IMR-90 (cell line): ENCODE measurements at regions not wholly inside any gene's neighbourhood (a gene's known extent, or its start where the extent isn't known, plus 50 kb on each side); places are given as distances from the start of the nearest gene placed in this dataset.

Experiments
- ATAC-seq: fragments of 200-7000 bp; cut with Tn5 transposase; 2 replicates; pipeline ENCODE4 v1.9.1; 2020; ENCODE audit warnings: low read depth, mild to moderate bottlenecking, moderate library complexity
- BruUV-seq: library from RNA; stranded (reverse); fragments of 400-500 nt; replicated peaks from 2 replicates; lab custom pipeline; 2021; lab: Mats Ljungman, UMichigan
- CTCF ChIA-PET: fragments of 300-600 bp; formaldehyde crosslinking; extraction: SDS; loops from one replicate; lab custom pipeline; 2021; ENCODE audit warnings: antibody characterized with exemption; lab: Yijun Ruan, JAX
- POLR2A ChIA-PET: fragments of 300-600 bp; sonication (Branson Sonifier 250); formaldehyde crosslinking; loops from one replicate; lab custom pipeline; 2022; ENCODE audit warnings: antibody characterized with exemption; ENCODE audit not compliant: unreplicated experiment; lab: Charles Lee
- DNase-seq: peaks from one replicate; pipeline ENCODE4 v3.0.0; 2013
- H2AFZ ChIP-seq: replicated peaks from 2 replicates; pipeline ENCODE3; 2013; ENCODE audit warnings: low read length, mild to moderate bottlenecking; ENCODE audit not compliant: poor library complexity
- H2AK5ac ChIP-seq: 2 replicates; pipeline ENCODE4 v1.6.1; 2013; ENCODE audit warnings: low read depth, low read length, inconsistent platforms
- H2AK9ac ChIP-seq: replicated peaks from 2 replicates; pipeline ENCODE3; 2013; ENCODE audit warnings: mild to moderate bottlenecking, low read depth, low read length, moderate library complexity; ENCODE audit not compliant: poor library complexity
- H2BK120ac ChIP-seq: 2 replicates; pipeline ENCODE4 v1.6.1; 2013; ENCODE audit warnings: low read depth, low read length, inconsistent platforms
- H2BK15ac ChIP-seq: 3 replicates; pipeline ENCODE4 v1.6.1; 2013; ENCODE audit warnings: low read depth, low read length, inconsistent platforms
- H2BK20ac ChIP-seq: 2 replicates; pipeline ENCODE4 v1.6.1; 2013; ENCODE audit warnings: low read depth, mild to moderate bottlenecking, inconsistent platforms, low read length, moderate library complexity
- H2BK5ac ChIP-seq: 2 replicates; pipeline ENCODE4 v1.6.1; 2013; ENCODE audit warnings: mild to moderate bottlenecking, low read depth, low read length, inconsistent platforms; ENCODE audit not compliant: poor library complexity, severe bottlenecking
- H3K14ac ChIP-seq: replicated peaks from 2 replicates; pipeline ENCODE4 v1.6.1; 2013; ENCODE audit warnings: low read depth, low read length, inconsistent platforms
- H3K18ac ChIP-seq: 2 replicates; pipeline ENCODE4 v1.6.1; 2013; ENCODE audit warnings: low read depth, low read length, control low read depth
- H3K23ac ChIP-seq: 2 replicates; pipeline ENCODE4 v1.6.1; 2013; ENCODE audit warnings: low read depth, low read length, inconsistent platforms
- H3K27ac ChIP-seq: 2 replicates; pipeline ENCODE4 v1.5.1; 2013; ENCODE audit warnings: mild to moderate bottlenecking, control low read depth, low read length; ENCODE audit not compliant: insufficient read depth
- H3K27me3 ChIP-seq: 2 replicates; pipeline ENCODE4 v1.6.1; 2013; ENCODE audit warnings: low read length; ENCODE audit not compliant: control insufficient read depth, insufficient read depth
- H3K36me3 ChIP-seq: 2 replicates; pipeline ENCODE4 v1.6.1; 2013; ENCODE audit warnings: low read length, mixed read lengths; ENCODE audit not compliant: control insufficient read depth, insufficient read depth
- H3K4ac ChIP-seq: 2 replicates; pipeline ENCODE4 v1.6.1; 2013; ENCODE audit warnings: low read depth, low read length, inconsistent platforms
- H3K4me1 ChIP-seq: 2 replicates; pipeline ENCODE4 v1.6.1; 2013; ENCODE audit warnings: low read length, mixed read lengths; ENCODE audit not compliant: control insufficient read depth, insufficient read depth
- H3K4me2 ChIP-seq: 2 replicates; pipeline ENCODE4 v1.6.1; 2013; ENCODE audit warnings: low read depth, mild to moderate bottlenecking, control low read depth, low read length, moderate library complexity
- H3K4me3 ChIP-seq: 2 replicates; pipeline ENCODE4 v1.5.1; 2013; ENCODE audit warnings: low read depth, mild to moderate bottlenecking, control low read depth, low read length, moderate library complexity; ENCODE audit not compliant: insufficient read depth
- H3K56ac ChIP-seq: 2 replicates; pipeline ENCODE4 v1.6.1; 2013; ENCODE audit warnings: low read length, inconsistent platforms; ENCODE audit not compliant: insufficient read depth; ENCODE audit errors: extremely low read depth
- H3K79me1 ChIP-seq, 2 experiments: 2 replicates each; pipeline ENCODE4 v1.6.1; 2013; ENCODE audit warnings: low read length in 2 of 2, inconsistent platforms in 1 of 2, low read depth in 1 of 2
- H3K9ac ChIP-seq: 2 replicates; pipeline ENCODE4 v1.6.1; 2013; ENCODE audit warnings: low read depth, low read length, control low read depth
- H3K9me1 ChIP-seq: 2 replicates; pipeline ENCODE4 v1.6.1; 2013; ENCODE audit warnings: low read length, inconsistent platforms; ENCODE audit not compliant: insufficient read depth
- H3K9me3 ChIP-seq: 2 replicates; pipeline ENCODE4 v1.6.1; 2013; ENCODE audit warnings: low read length; ENCODE audit not compliant: control insufficient read depth, insufficient read depth
- H4K20me1 ChIP-seq: 2 replicates; pipeline ENCODE4 v1.6.1; 2013; ENCODE audit warnings: low read length, inconsistent platforms; ENCODE audit not compliant: insufficient read depth
- H4K5ac ChIP-seq: 2 replicates; pipeline ENCODE4 v1.6.1; 2013; ENCODE audit warnings: mild to moderate bottlenecking, low read depth, low read length, control low read depth
- H4K8ac ChIP-seq, 2 experiments: 2 replicates each; pipeline ENCODE4 v1.6.1; 2013; ENCODE audit warnings: low read depth in 2 of 2, low read length in 2 of 2, control low read depth in 1 of 2, inconsistent platforms in 1 of 2
- H4K91ac ChIP-seq: 2 replicates; pipeline ENCODE4 v1.6.1; 2013; ENCODE audit warnings: low read depth, low read length, inconsistent platforms; ENCODE audit not compliant: insufficient read depth
- MAFK ChIP-seq: IDR thresholded peaks from 2 replicates; pipeline ENCODE4 v1.6.1; 2012; ENCODE audit warnings: low read depth, low read length, improper control_type of control experiment
- MAZ ChIP-seq: IDR thresholded peaks from 2 replicates; pipeline ENCODE4 v1.6.1; 2012; ENCODE audit warnings: low read depth, mild to moderate bottlenecking, low read length, improper control_type of control experiment, moderate library complexity, borderline replicate concordance
- MXI1 ChIP-seq: IDR thresholded peaks from 2 replicates; pipeline ENCODE4 v1.6.1; 2012; ENCODE audit warnings: low read depth, mild to moderate bottlenecking, low read length, moderate library complexity, borderline replicate concordance
- RAD21 ChIP-seq: IDR thresholded peaks from 2 replicates; pipeline ENCODE4 v1.6.1; 2012; ENCODE audit warnings: low read length, improper control_type of control experiment
- WGBS, 2 experiments: methylation state at CpG; one replicate each; pipeline versions ENCODE4 v1.1.5 to v1.1.7; 2013; ENCODE audit warnings: missing lambda C conversion rate in 2 of 2; ENCODE audit not compliant: insufficient read length in 1 of 2; ENCODE audit errors: extremely low coverage in 2 of 2; 5-methylcytosine and 5-hydroxymethylcytosine counted together
- dilution Hi-C: fragments of 300-500 bp; cut with HindIII; formaldehyde crosslinking; loops from one replicate; pipeline ENCODE4 v1.14.3; 2018; ENCODE audit warnings: low sequenced_read_pairs; ENCODE audit not compliant: unreplicated experiment
- in situ Hi-C: fragments of 300-500 bp; cut with MboI; formaldehyde crosslinking; loops from 3 replicates; pipeline ENCODE4 v1.14.3; 2019; ENCODE audit warnings: low sequenced_read_pairs, inconsistent platforms, mixed read lengths
- intact Hi-C: fragments of 100-400 bp; cut with micrococcal nuclease; formaldehyde crosslinking; loops from 2 replicates; pipeline ENCODE4 v1.10.0; 2022
- TF ChIP-seq, protein P1 (sequence below): fragments of 150-350 bp; IDR thresholded peaks from 2 replicates; pipeline ENCODE4 v1.6.1; 2017; ENCODE audit warnings: mild to moderate bottlenecking, antibody characterized with exemption, low read length, low read depth
- TF ChIP-seq, protein P2 (sequence below): fragments of 150-350 bp; IDR thresholded peaks from 2 replicates; pipeline ENCODE4 v1.6.1; 2016; ENCODE audit warnings: low read depth, mild to moderate bottlenecking, low read length, moderate library complexity, borderline replicate concordance

DNA sequence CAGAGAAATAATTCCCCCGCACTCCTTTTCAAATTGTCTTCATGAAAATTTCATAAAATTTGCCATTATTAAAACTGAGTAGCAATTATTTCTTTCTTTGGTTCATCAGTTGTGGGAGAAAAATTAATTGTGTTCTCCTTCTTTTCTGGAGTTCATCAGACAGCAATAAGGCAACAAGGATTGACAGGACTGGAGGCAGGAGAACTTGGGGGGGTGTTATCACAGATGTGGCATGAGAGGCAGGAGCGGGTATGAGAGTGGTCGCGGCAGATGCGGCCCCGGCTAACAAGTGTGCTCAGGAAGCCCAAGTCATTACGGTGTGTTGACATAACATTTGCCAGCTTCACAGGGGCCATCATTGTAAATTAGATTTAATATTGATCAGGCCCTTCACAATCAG, 306.6 kb upstream of the TMPO start:
- ChIA-PET CTCF (no interaction called here), POLR2A (no interaction called here)
- no peaks in the 10 kb centered on the region for H3K36me3 ChIP-seq
- H3K23ac ChIP-seq, result no peak overlapping the region
- H3K4me2 ChIP-seq, result no peak overlapping the region
- H3K56ac ChIP-seq, result no peak overlapping the region
- intact Hi-C loops, result no loop called here
- H2AFZ ChIP-seq, result no peak overlapping the region
- no peak overlapping the region for H2BK5ac ChIP-seq
- no peak overlapping the region for H4K8ac ChIP-seq
- no peak overlapping the region for H3K14ac ChIP-seq
- no peak overlapping the region for H2BK20ac ChIP-seq
- H2BK120ac ChIP-seq, result no peak overlapping the region
- H4K5ac ChIP-seq, result no peak overlapping the region
- DNase-seq (no peak), ATAC-seq (no peak)
- H3K4me1 ChIP-seq, result no peaks in the 10 kb centered on the region
- BruUV-seq, result no TSS peak
- H2BK15ac ChIP-seq, result no peak overlapping the region
- H3K4ac ChIP-seq, result no peak overlapping the region
- H3K9ac ChIP-seq, result no peak overlapping the region
- no peak overlapping the region for H3K4me3 ChIP-seq
- no peaks in the 10 kb centered on the region for H3K9me3 ChIP-seq
- H4K91ac ChIP-seq, result no peak overlapping the region
- WGBS, 2 experiments, result 87% methylated on average over 5 of the region's 7 CpGs; no CpG with 5 or more reads in 1 of the 2 experiments
- H4K20me1 ChIP-seq, result no peaks in the 10 kb centered on the region
- H3K18ac ChIP-seq, result no peak overlapping the region
- no peak overlapping the region for H2AK5ac ChIP-seq
- no peaks in the 10 kb centered on the region for H3K9me1 ChIP-seq
- in situ Hi-C loops, result no loop called here
- no peaks in the 10 kb centered on the region for H3K79me1 ChIP-seq
- TF ChIP-seq, protein P1, sequence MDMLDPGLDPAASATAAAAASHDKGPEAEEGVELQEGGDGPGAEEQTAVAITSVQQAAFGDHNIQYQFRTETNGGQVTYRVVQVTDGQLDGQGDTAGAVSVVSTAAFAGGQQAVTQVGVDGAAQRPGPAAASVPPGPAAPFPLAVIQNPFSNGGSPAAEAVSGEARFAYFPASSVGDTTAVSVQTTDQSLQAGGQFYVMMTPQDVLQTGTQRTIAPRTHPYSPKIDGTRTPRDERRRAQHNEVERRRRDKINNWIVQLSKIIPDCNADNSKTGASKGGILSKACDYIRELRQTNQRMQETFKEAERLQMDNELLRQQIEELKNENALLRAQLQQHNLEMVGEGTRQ, result no peak
- TF ChIP-seq MXI1 (no peak), MAFK (no peak), RAD21 (no peak), MAZ (no peak)
- TF ChIP-seq, protein P2, sequence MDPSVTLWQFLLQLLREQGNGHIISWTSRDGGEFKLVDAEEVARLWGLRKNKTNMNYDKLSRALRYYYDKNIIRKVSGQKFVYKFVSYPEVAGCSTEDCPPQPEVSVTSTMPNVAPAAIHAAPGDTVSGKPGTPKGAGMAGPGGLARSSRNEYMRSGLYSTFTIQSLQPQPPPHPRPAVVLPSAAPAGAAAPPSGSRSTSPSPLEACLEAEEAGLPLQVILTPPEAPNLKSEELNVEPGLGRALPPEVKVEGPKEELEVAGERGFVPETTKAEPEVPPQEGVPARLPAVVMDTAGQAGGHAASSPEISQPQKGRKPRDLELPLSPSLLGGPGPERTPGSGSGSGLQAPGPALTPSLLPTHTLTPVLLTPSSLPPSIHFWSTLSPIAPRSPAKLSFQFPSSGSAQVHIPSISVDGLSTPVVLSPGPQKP, result no peak
- dilution Hi-C loops, result no loop called here
- no peak overlapping the region for H3K27ac ChIP-seq
- H3K27me3 ChIP-seq, result no peaks in the 10 kb centered on the region
- no peak overlapping the region for H2AK9ac ChIP-seq
